ENCODE measurements at regions not wholly inside any gene's neighbourhood (a gene's known extent, or its start where the extent isn't known, plus 50 kb on each side); places are given as distances from the start of the nearest gene placed in this dataset.

GRCh38 chr18:67302043-67302442 is 214.5 kb downstream of the DSEL start:
- H4K20me1 ChIP-seq (ENCODE audit: control insufficient read depth, insufficient read depth, insufficient read length) = no peaks in the 10 kb centered on the region
- H3K79me2 ChIP-seq (ENCODE audit: insufficient read depth, low read length) = no peaks in the 10 kb centered on the region
- H2BK120ac ChIP-seq (ENCODE audit: low read depth, low read length, poor library complexity, severe bottlenecking) = no peak overlapping the region
- no peak overlapping the region for H4K8ac ChIP-seq (replicated peaks; ENCODE audit: insufficient read length, low read depth, low read length)
- H2BK20ac ChIP-seq (ENCODE audit: low read depth, low read length, poor library complexity, severe bottlenecking) = no peak overlapping the region
- peaks cover 9% of the 10 kb centered on the region for H3K9me3 ChIP-seq (ENCODE audit: control insufficient read depth, low read depth, low read length)
- no peak overlapping the region for H3K27ac ChIP-seq (ENCODE audit: insufficient read length, low read depth, low read length)
- H3K27me3 ChIP-seq (ENCODE audit: insufficient read depth, low read length) = no peaks in the 10 kb centered on the region
- DNase-seq = no peak
- no peaks in the 10 kb centered on the region for H3K23me2 ChIP-seq (ENCODE audit: insufficient read length, low read depth, low read length, poor library complexity, severe bottlenecking)
- H3K9ac ChIP-seq (ENCODE audit: extremely low read depth, insufficient read length, low read length) = no peak overlapping the region
- no peak overlapping the region for H3K4me2 ChIP-seq (ENCODE audit: insufficient read depth, insufficient read length, low read length)
- no peaks in the 10 kb centered on the region for H3K4me1 ChIP-seq (ENCODE audit: insufficient read depth, low read length)
- H4K5ac ChIP-seq (ENCODE audit: insufficient read length, low read depth, low read length) = no peak overlapping the region
- H2AK5ac ChIP-seq (ENCODE audit: insufficient read length, low read length) = no peak overlapping the region
- H4K91ac ChIP-seq (ENCODE audit: insufficient read length, low read depth, low read length) = no peak overlapping the region
- H2BK12ac ChIP-seq (ENCODE audit: insufficient read length, low read depth, low read length) = no peak overlapping the region
- no peak overlapping the region for H2BK5ac ChIP-seq (ENCODE audit: insufficient read length, low read length)
- no peak for TF ChIP-seq CTCF (conservative IDR thresholded peaks at IDR 0.05)
- Mint-ChIP-seq H3K27ac (no peak overlapping the region), H3K27me3 (ENCODE audit: low read depth) (no peaks in the 10 kb centered on the region), H3K36me3 (ENCODE audit: insufficient read depth in 1 of 3, low read depth in 3 of 3) (peaks cover 9 to 17% (median 12%) of the 10 kb centered on the region in 3 experiments), H3K9me3 (peaks cover 17 to 22% of the 10 kb centered on the region in 2 experiments), H3K4me1 (no peaks in the 10 kb centered on the region), H3K4me3 (no peak overlapping the region)
- no peak overlapping the region for H2AFZ ChIP-seq (ENCODE audit: low read length)
- no peak overlapping the region for H3K23ac ChIP-seq (ENCODE audit: insufficient read length, low read depth, low read length)
- H3K56ac ChIP-seq (ENCODE audit: insufficient read length, low read depth, low read length) = no peak overlapping the region
- H3K79me1 ChIP-seq (ENCODE audit: insufficient read depth, low read depth, low read length, poor library complexity, severe bottlenecking) = no peaks in the 10 kb centered on the region
- no peak overlapping the region for H3K18ac ChIP-seq (ENCODE audit: insufficient read length, low read depth, low read length)
- no peak overlapping the region for H2BK15ac ChIP-seq (ENCODE audit: low read depth, low read length)
- no peak overlapping the region for H3K14ac ChIP-seq (ENCODE audit: insufficient read depth, low read length)
- WGBS (ENCODE audit: extremely low coverage, insufficient read length, low lambda C conversion rate) = no CpG with 5 or more reads among the region's 1 CpG
- no peak overlapping the region for H3K4ac ChIP-seq (ENCODE audit: low read depth, low read length)
- H3T11ph ChIP-seq (ENCODE audit: low read length) = no peak overlapping the region
